GM13976 (cell line): ENCODE measurements at regions not wholly inside any gene's neighbourhood (a gene's known extent, or its start where the extent isn't known, plus 50 kb on each side); places are given as distances from the start of the nearest gene placed in this dataset.

Experiments used
- DNase-seq: peaks from one replicate; pipeline ENCODE4 v3.0.0; 2012; ENCODE audit warnings: low spot score
- CTCF ChIP-seq: IDR thresholded peaks from 2 replicates; pipeline ENCODE4 v1.5.1; 2012; ENCODE audit warnings: borderline replicate concordance, mild to moderate bottlenecking; ENCODE audit not compliant: insufficient read depth; ENCODE audit errors: extremely low read depth, missing control alignments, control extremely low read depth
- in situ Hi-C: fragments of 300-500 bp; cut with MboI; formaldehyde crosslinking; loops from one replicate; pipeline ENCODE4 v1.12.0; 2022; ENCODE audit warnings: low sequenced_read_pairs, mixed read lengths, inconsistent platforms; ENCODE audit not compliant: unreplicated experiment

- no peak for TF ChIP-seq CTCF
- in situ Hi-C loops, result no loop called here
- DNase-seq, result no peak
Measured at GRCh38 chr2:65620524-65620923, 188.1 kb upstream of the SPRED2 start.

GRCh38 chr2:65620026-65620425 lies 187.6 kb upstream of the SPRED2 start:
- in situ Hi-C loops, result no loop called here
- no peak for DNase-seq
- TF ChIP-seq CTCF, result no peak

- DNase-seq, result no peak
- in situ Hi-C loops, result no loop called here
- no peak for TF ChIP-seq CTCF
Measured at GRCh38 chr2:65615602-65616001, 183.2 kb upstream of the SPRED2 start.

GRCh38 chr2:65613968-65614555 lies 181.7 kb upstream of the SPRED2 start:
- in situ Hi-C loops, result no loop called here
- TF ChIP-seq CTCF, result no peak
- DNase-seq, result no peak

- in situ Hi-C loops, result no loop called here
- no peak for TF ChIP-seq CTCF
- DNase-seq, result no peak
Measured at GRCh38 chr2:65611488-65611887, 179.1 kb upstream of the SPRED2 start.

- no peak for DNase-seq
- no peak for TF ChIP-seq CTCF
- in situ Hi-C loops, result no loop called here
Measured at GRCh38 chr2:65608916-65609315, 176.5 kb upstream of the SPRED2 start.

- no peak for TF ChIP-seq CTCF
- in situ Hi-C loops, result no loop called here
- DNase-seq, result no peak
Measured at GRCh38 chr2:65608466-65608865, 176.1 kb upstream of the SPRED2 start.
